ENCODE measurements at regions not wholly inside any gene's neighbourhood (a gene's known extent, or its start where the extent isn't known, plus 50 kb on each side); places are given as distances from the start of the nearest gene placed in this dataset.

DNA sequence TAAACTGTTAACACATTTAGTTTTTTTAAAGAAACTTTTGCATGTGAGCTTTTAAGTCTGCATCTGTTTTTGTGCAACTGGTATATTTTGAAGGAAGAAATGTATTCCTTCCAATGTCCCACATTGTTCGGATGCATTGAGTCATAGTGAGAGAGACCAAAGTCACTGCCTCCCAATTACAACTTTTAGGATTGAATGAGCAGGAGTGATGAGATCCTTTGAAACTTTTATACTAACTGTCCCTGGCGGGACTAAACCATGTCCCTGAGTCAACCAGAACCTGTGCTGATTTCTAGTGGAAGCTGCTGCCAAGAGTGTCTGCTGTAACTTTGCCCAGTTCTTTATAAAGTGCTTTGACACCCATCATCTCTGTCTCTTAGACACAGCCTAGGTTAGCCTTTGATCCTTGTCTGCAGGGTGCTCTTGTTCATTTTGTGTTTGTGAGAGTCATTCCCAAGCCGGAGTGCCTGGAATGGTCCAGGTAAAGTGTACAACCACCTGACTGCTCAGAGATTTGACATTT is 122.7 kb downstream of the ZNF518B start:
- no peak for DNase-seq (ENCODE audit: low spot score)

GRCh38 chr4:10333942-10334341 is 123.3 kb downstream of the ZNF518B start:
- DNase-seq (ENCODE audit: low spot score): no peak

GRCh38 chr4:10326075-10326474 is 131.2 kb downstream of the ZNF518B start:
- no peak for DNase-seq (ENCODE audit: low spot score)

GRCh38 chr4:10321931-10322330 is 135.3 kb downstream of the ZNF518B start:
- DNase-seq (ENCODE audit: low spot score): no peak

- DNase-seq (ENCODE audit: low spot score): no peak
Measured at GRCh38 chr4:10320130-10320529, 137.1 kb downstream of the ZNF518B start.

- no peak for DNase-seq (ENCODE audit: low spot score)
Measured at GRCh38 chr4:10317345-10317744, 139.9 kb downstream of the ZNF518B start.

GRCh38 chr4:10316851-10317250 is 140.4 kb downstream of the ZNF518B start:
- DNase-seq (ENCODE audit: low spot score): no peak

GRCh38 chr4:10315638-10316037 is 141.6 kb downstream of the ZNF518B start:
- no peak for DNase-seq (ENCODE audit: low spot score)

GRCh38 chr4:10312568-10312967 is 144.7 kb downstream of the ZNF518B start:
- no peak for DNase-seq (ENCODE audit: low spot score)

- no peak for DNase-seq (ENCODE audit: low spot score)
Measured at GRCh38 chr4:10311939-10312338, 145.3 kb downstream of the ZNF518B start.

- DNase-seq (ENCODE audit: low spot score): no peak
Measured at GRCh38 chr4:10305816-10306215, 151.4 kb downstream of the ZNF518B start.

DNA sequence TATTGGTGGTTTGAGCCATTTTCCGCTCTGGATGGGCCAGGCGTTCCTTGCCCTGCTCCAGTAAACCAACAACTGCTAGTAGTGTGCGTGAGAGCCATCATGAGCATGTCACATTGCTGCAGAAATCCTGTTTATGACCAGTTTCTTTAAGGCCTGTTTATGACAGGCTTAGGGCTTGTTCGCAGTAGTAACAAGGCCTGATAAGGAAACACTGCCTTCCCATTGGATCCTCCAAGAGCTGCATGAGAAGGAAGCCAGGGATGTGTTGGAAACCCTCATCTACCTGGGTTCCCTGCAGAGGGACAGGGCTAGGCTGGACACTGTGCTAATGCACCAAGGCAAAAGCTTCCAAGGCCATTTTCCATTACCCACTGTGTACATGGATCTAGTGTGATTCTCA is 153.9 kb downstream of the ZNF518B start:
- no peak for DNase-seq (ENCODE audit: low spot score)

GRCh38 chr4:10302096-10302495 is 155.1 kb downstream of the ZNF518B start:
- no peak for DNase-seq (ENCODE audit: low spot score)

DNA sequence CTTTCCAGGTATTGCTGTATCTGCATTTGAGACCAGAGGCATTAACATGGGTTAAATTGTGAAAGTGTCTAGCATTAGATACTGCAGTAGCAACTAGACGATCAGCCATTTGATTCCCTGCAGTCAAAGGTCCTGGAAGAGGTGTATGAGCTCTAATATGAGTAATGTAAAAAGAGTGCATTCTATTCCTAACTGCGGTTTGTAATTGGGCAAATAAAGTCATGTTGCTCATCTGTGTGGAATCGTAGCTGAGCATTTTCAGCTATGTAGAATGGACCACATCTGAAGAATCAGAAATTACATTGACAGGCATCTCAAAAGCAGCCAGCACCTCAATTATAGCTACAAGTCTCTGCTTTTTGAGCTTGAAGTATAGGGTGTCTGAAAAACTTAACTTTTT is 157.6 kb downstream of the ZNF518B start:
- DNase-seq (ENCODE audit: low spot score): no peak

DNA sequence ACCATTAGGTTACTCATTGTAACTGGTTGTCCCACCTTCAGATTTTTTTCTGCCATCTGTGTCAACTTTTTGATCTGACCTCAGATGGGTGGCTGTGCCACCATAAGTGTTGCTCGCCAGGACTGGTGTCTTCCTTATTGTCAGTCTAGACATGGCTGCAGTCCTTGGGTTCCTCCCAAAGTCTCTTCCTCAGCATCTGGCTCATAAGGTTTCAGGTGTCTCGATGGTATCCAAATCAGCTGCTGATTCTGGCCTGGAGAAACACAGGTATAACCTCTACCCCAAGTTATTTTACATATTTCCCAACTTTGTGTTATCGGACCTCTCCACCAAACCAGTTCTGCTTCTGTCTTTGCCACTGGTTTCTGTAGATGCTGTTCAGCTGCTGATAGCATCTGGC is 158.5 kb downstream of the ZNF518B start:
- DNase-seq (ENCODE audit: low spot score): no peak

DNA sequence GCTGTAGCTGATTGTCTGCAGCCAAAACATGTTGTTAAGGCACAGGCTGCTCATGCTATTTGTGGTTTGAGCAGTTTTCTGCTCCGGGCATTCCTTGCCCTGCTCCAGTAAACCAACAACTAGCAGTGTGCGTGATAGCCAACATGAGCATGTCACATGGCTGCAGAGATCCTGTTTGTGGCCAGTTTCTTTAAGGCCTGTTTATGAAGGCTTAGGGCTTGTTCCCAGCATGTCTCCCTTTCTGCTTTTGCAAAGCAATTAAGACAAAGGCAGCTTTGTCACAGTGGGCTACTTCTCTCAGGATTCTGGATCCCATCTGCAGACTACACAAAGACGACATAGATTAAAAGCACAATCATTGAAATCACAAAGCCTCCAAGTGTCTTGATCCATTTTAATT is 160.5 kb downstream of the ZNF518B start:
- DNase-seq (ENCODE audit: low spot score): peak; percentile 54

DNA sequence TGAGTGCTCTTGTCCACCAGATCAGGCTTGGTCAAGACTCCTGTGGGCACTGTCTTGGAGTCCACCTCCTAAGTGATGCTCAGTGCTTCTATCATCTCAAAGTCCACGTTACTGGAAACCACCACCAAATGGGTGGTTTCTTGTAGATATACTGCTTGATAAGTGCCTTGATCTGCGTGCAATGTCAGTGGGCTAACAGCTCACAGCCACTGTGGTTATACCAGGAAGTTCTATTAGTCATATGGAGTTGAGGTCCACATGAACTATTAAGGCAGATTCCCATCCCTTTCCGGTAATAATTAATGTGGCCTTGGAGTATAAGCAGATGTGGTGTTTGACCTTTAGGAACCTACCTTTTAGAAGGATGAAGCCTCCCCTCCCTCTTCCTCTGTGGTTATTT is 161.9 kb downstream of the ZNF518B start:
- DNase-seq (ENCODE audit: low spot score): no peak

- no peak for DNase-seq (ENCODE audit: low spot score)
Measured at GRCh38 chr4:10289538-10289906, 167.7 kb downstream of the ZNF518B start.

DNA sequence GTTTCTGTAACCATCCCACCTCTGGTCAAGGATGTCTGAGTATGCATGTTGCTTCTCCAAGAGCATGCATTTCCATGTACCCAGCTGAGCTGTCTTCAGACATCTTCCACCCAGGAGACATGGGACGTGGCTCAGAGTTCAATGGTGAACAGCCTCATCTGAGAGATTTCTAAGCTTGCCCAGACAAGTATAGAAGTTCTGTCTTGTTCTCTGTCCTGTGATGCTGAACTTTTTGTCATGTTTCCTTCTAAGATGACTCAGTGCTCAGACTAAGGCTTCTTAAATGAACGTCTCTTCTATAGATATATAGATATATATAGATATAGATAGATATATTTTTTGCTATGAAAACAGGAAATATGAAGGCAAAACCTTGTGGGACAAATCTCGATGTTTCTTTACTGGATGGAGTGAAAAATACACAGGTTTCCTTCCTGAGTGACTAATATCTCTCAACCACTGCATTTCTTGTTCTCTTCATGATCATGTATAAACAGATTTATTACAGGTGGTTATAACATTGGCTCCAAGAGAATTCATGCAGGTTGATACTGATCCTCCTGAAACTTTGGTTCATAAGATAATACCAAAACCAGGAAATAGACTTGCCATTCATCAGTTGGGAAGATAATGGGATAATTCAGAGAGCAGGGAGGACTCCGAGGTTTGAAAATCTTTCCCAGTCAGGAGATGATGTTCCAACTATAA is 168.2 kb downstream of the ZNF518B start:
- no peak for DNase-seq (ENCODE audit: low spot score)

- DNase-seq (ENCODE audit: low spot score): no peak
Measured at GRCh38 chr4:10285028-10285427, 168.4 kb upstream of the WDR1 start.

DNA sequence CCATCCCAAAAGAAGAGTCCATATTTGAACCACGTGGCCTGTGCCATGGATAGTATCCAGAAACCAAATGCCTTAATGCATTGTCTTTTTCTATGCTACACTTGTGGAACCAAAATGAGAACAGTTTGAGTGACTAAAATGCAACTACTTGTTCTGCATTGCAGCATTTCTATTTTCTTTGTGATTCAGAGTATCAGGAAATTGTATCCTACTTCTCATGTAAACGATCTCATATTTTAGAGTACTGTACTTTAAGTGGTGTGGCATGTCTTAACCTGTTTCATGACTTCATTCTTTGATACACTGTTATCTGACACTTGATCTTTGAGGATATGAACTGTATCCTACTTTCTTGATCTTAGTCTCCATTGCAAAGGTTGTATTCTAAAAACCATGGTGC is 167.2 kb upstream of the WDR1 start:
- DNase-seq (ENCODE audit: low spot score): no peak

DNA sequence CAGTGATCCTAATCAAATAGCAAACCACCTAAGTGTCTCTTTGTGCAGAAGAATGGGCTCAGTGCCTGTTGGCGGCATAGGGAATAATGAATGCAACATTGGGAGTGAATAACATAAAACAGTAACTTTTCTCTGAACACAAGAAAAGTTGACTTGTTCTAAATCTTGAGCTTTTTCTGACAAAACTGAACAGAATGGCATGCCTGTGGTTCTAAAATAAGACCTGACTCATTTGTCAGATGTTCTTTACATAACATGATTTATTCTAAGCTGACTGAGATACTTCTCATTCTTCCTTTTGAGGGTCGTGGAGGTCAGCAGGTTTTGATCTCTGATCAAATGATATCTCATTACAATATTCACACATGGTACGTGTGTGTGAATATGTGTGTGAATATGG is 165.4 kb upstream of the WDR1 start:
- DNase-seq (ENCODE audit: low spot score): no peak

DNA sequence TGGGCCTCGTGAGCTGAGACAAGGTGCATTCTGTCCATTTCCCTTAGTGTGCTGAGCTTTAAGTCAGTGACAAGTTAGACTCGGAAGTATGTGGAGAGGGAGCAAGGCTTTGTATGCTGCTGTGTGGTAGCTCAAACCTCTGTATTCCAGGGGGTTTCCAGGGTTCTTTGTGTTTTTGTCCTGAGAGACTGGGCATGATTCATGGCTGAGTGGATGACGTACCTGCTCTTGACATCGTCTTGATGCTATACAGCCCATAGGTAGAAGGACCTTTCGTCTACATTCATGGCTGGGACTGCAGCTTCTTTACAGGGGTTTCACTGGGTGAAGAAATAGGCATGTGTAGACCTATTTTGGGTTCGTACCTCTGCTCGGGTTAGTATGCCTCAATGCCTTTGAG is 162.7 kb upstream of the WDR1 start:
- DNase-seq (ENCODE audit: low spot score): no peak

DNA sequence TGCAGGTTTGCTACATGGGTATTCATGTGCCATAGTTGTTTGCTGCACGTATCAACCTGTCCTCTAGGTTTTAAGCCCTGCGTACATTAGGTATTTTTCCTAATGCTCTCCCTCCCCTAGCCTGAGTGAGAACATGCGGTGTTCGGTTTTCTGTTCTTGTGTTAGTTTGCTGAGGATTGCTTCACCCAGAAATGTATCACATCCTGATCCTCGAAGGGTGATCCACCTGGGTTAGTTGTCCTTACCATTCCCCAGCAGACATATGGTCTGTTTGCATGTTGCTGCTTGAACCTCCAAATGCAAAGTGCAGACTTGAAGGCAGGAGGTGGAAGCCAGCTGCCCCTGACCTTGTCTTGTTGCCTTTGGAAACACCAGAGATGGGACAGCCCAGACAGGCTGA is 161.5 kb upstream of the WDR1 start:
- DNase-seq (ENCODE audit: low spot score): no peak
